HL-60 (cell line): ENCODE measurements at regions not wholly inside any gene's neighbourhood (a gene's known extent, or its start where the extent isn't known, plus 50 kb on each side); places are given as distances from the start of the nearest gene placed in this dataset.

Experiments
- DNase-seq, 2 experiments: peaks; one replicate each; pipeline ENCODE4 v3.0.0-alpha.2; 2010 to 2020; ENCODE audit warnings: low read depth in 1 of 2, low spot score in 1 of 2
- H3K27ac ChIP-seq: fragments of 250-450 bp; sonication (Bioruptor Pico); replicated peaks from 2 replicates; pipeline ENCODE4 v1.5.1; 2020; ENCODE audit warnings: mild to moderate bottlenecking, moderate library complexity
- H3K27me3 ChIP-seq: fragments of 250-450 bp; sonication (Bioruptor Pico); 2 replicates; pipeline ENCODE4 v1.5.1; 2021; ENCODE audit warnings: mild to moderate bottlenecking, moderate library complexity; ENCODE audit not compliant: insufficient read depth, poor library complexity, severe bottlenecking
- H3K4me3 ChIP-seq: replicated peaks from 2 replicates; pipeline ENCODE4 v1.5.1; 2011; ENCODE audit warnings: mild to moderate bottlenecking, control low read depth, low read length; ENCODE audit not compliant: insufficient read depth
- CTCF ChIP-seq: IDR thresholded peaks from one replicate; pipeline ENCODE4 v1.5.1; 2011; ENCODE audit warnings: low read length, control low read depth, inconsistent platforms; ENCODE audit not compliant: insufficient read depth
- GABPA ChIP-seq: IDR thresholded peaks from 2 replicates; pipeline ENCODE4 v1.6.1; 2012; ENCODE audit warnings: low read depth
- POLR2AphosphoS5 ChIP-seq: IDR thresholded peaks from 2 replicates; pipeline ENCODE4 v1.6.1; 2012; ENCODE audit warnings: low read depth
- REST ChIP-seq: IDR thresholded peaks from 2 replicates; pipeline ENCODE4 v1.6.1; 2012; ENCODE audit warnings: low read depth; ENCODE audit not compliant: insufficient replicate concordance
- SPI1 ChIP-seq: IDR thresholded peaks from 2 replicates; pipeline ENCODE4 v1.6.1; 2012; ENCODE audit warnings: low read depth, mild to moderate bottlenecking, borderline replicate concordance

- TF ChIP-seq SPI1 (no peak), CTCF (no peak), POLR2AphosphoS5 (no peak), GABPA (no peak), REST (no peak)
- no peak for DNase-seq
- Histone ChIP-seq H3K27me3 (no peaks in the 10 kb centered on the region), H3K4me3 (no peak overlapping the region), H3K27ac (no peak overlapping the region)
These were observed 463.7 kb upstream of the SGCG start for GRCh38 chr13:22717036-22717435.

GRCh38 chr13:22726726-22727125 is 454.1 kb upstream of the SGCG start:
- Histone ChIP-seq H3K27ac (no peak overlapping the region), H3K27me3 (no peaks in the 10 kb centered on the region), H3K4me3 (no peak overlapping the region)
- DNase-seq: no peak
- no peak for TF ChIP-seq SPI1
- no peak for TF ChIP-seq REST
- TF ChIP-seq GABPA: no peak
- no peak for TF ChIP-seq CTCF
- TF ChIP-seq POLR2AphosphoS5: no peak

GRCh38 chr13:22735011-22735995 is 445.5 kb upstream of the SGCG start:
- TF ChIP-seq POLR2AphosphoS5 (no peak), REST (no peak), SPI1 (no peak), CTCF (no peak), GABPA (no peak)
- Histone ChIP-seq H3K27me3 (no peaks in the 10 kb centered on the region), H3K27ac (no peak overlapping the region), H3K4me3 (no peak overlapping the region)
- no peak for DNase-seq
